T-helper 1 cell treated with Interleukin-12 subunit alpha and Interleukin-12 subunit beta and Interleukin-4 antibody, amounts not matched to agents 30 ng/mL and 1 ng/mL, for 36 hours (primary cell): ENCODE measurements at regions not wholly inside any gene's neighbourhood (a gene's known extent, or its start where the extent isn't known, plus 50 kb on each side); places are given as distances from the start of the nearest gene placed in this dataset.

Experiments
- intact Hi-C: fragments of 100-400 bp; cut with micrococcal nuclease; formaldehyde crosslinking; loops from one replicate; pipeline ENCODE4 v1.15.1; 2024

DNA sequence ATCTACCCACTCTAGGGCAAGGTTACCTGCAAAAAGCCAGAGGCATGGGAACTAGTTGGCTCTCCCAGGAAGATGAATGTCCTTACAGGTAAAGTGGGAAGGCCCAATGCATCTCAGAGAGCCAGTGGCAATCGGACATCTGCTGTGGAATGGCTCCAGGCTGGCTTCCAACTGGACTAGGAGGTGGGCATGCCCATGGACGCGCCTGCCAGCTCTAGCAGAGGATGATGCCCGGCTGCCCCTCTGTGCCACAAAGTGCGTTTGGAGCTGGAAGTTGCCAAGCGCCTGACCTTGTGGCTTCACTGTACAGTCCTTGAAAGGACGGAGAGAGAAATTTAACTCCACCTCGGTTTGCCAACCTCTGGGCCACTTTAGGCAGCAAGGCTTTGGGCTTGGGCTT, 84.4 kb downstream of the NR2F2 start:
- intact Hi-C loops = loop anchor here (5.0 kb wide), 1 partner anchor 73 kb away; no protein-coding TSS in a partner anchor

DNA sequence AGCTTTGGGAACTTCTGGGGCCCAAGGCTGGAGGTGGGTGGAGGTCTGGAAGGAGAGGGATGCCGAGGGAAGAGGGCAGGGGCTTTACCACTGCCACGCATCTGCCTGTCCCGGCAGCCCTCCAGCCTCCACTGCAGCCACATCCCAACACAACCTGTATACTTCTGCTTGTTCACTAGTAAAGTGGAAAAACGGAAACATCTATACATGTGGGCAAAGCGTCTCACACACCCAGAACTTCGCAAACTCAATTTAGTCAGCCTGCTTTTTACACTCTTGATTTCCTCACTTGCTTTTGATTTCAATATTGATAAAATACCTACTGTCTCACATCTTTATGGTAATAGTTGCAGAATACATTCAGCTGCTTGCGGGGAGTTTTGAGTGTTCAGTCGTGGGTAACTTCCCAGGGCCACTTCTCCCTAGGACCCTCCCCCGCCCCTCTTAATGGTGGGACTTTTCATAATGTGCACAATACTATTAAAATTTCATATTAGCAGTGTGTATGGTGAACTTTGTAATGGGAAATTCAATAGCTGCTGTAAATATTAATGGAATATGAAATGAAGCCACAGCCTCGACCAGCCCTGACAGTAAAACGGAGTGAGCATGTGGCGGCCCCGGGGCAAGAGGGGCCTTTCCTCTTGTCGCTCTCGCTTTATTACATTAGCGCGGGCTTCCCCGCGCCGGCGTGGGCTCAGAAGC, 85.2 kb downstream of the NR2F2 start:
- intact Hi-C loops = loop anchor here (5.0 kb wide), 1 partner anchor 73 kb away; no protein-coding TSS in a partner anchor

DNA sequence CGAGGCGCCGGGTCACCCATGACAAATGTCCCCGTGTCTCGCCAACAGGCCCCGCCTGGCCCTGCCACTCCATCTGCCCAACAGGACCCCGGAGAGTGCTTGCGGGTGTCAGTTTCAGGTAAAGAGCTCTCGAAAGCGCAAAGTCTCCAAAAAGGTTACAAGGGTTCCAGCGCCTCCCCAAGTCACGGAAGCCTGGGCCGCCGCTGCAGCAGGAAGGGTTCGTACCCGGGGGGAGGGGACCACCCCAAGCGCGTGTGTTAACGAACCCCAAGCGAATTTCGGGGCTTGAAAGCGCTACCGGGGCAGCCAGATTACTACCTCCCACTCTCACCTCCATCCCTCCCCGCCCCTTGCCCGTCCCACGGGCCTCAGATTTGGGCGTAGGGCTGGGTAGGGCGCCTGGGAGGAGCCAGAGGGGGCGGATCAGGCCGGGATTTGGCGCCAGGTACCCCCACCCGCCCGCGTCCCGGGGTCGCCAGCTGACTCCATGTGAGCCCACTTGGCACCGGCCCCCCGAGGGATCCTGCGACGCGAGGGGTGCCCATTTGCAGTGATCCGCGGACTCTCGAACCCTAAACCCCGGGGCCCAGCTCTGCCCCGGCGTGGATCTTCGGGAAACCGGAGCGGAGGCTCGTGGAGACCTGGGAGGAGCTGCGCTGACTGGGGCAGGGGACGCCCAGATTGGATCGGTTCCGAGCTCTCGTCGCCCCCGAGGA, 85.9 kb downstream of the NR2F2 start:
- intact Hi-C loops = loop anchor here (5.0 kb wide), 1 partner anchor 74 kb away; no protein-coding TSS in a partner anchor

DNA sequence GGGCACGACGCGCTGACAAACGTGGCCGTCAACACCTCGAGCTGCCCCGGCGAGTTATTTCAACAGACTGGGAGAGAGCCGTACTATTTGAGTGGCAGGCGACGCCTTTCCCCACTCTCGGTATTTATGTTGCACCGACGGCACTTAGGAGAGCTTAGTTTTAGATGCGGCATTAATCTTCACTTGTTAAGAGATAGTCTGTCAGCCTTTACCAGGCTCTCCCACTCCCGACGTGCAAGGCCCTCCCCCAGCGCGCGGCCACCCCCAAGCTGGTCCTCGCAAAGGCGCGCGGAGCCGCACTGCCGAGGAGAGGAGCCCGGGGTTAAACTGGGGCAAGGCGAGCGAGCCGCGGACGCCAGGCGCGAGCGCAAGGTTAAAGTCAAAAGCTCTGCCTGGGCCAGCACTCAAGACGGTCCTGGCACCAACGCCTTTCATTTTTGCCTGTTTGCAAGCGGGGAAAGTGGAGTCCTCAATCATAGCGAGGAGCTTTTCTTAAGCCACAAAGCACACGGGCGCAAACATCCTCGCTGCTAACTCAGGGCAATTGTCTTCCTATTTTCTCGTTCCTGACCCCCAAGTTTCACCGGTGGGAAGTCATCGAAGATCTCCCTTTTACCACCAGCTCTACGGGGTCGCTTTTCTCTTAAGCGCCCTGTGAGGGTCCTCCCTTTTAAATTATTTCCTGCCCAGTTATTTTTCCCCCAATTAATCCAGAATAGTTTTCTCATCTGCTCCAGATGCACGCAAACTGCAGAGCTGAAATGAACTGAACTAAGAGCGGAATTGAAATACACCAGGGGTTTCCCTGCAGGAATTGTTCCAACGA, 86.6 kb downstream of the NR2F2 start:
- intact Hi-C loops = loop anchor here (1.0 to 5.0 kb wide), 2 partner anchors 75 to 168 kb away; no protein-coding TSS in a partner anchor

DNA sequence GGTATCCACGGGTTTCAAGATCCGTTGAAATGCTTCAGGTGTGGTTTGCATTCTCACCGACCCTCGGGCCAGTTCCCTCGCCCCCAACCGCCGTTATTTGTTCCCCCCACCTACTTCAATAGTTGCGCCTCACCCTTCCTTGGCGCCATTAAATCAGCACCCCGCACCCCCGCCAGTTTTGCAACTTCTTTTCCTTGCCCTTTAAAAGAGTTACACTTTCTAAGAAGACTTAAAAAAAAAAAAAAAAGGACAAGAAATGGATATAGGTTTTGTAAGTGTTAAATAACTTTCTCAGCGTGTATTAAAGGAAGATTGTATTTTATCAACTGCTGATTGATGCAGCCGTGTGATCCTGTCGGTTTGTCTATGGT, 87.2 kb downstream of the NR2F2 start:
- intact Hi-C loops = loop anchor here (1.0 to 5.0 kb wide), 2 partner anchors 75 to 168 kb away; no protein-coding TSS in a partner anchor

DNA sequence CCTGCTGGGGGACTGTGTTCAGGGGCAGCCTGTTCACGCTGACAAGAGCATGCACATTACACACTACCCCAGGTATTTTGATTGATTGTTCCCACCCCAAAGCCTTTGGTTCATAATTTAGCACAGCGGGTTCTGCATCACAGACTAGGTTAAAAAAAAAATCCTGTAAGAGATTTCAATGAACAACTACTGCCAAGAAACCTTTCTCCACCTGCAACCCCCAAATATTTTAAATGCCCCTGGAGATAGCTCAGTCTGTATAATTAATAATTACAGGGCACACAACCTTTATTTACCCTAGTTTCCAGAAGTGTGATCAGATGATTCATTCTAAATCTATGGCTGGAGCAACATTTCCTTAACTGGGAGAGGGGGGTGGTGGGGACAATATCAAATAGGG, 87.6 kb downstream of the NR2F2 start:
- intact Hi-C loops = loop anchor here (5.0 kb wide), 1 partner anchor 76 kb away; no protein-coding TSS in a partner anchor

DNA sequence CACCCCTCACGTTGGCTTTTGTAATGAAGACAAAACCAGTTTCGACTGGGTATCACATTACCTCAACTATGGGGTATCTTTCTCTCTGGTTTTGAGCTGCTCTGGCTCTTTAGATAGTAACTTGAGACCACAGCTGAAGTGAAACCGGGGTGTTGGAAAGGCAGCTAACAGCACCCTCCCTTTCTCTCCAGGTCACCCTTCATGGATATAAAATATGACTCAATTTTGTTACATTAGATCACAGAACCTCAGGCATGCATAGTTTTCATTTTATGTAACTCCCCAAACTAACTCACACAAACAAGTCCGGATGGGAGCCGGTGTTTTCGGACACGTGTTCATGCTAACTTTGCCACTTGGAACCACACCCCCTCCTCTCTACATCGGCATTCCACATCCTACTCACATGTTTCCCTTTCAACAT, 90.7 kb downstream of the NR2F2 start:
- intact Hi-C loops = no loop called here

DNA sequence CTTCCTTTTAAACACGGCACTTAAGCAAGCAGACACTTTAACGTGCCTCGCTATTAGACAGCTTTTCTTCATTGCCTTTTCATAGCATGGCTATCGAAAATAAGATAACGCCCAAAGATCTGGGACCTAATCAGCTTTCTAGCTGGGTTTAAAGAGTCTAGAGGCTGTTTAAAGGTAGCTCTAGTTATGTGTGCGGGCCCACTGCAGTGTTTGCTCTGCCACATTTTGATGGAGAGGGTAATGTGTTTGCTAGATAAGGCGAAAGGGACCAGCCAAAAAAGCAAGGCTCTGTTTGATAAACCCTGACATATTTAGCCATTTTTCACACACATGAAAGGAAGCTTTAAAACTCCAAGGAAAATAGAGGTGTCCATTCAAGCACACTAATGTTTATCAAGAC, 91.6 kb downstream of the NR2F2 start:
- intact Hi-C loops = no loop called here

DNA sequence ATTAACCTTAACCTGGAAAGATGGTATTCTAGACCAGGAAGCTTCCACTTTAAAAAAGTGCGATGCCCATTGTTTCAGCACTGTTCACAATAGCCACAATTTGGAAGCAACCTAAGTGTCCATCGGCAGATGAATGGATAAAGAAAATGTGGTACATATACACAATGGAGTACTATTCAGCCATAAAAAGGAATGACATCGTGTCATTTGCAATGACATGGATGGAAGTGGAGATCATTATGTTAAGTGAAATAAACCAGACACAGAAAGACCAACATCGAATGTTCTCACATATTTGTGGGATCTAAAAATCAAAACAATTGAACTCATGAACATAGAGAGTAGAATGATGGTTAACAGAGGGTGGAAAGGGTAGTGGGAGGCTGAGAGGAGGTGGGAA, 94.2 kb downstream of the NR2F2 start:
- intact Hi-C loops = no loop called here

DNA sequence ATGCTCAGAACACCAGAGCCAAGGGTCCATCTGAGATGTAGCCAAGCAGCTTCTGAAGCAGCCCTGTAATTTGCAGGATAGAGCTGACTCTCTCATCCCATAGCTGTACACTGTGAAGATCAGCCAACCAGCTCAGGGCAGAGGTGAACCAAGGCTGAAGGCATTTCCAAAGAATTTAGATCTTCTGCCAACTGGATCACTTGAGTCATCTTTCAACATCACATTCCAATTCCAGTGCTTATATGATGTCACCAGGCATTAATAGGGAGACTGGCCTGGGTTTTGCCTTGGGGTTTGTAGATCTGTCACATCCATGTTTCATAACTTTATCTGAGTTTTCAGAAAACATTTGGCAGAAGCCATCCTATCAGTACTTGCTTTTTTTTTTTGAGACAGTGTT, 98.2 kb downstream of the NR2F2 start:
- intact Hi-C loops = no loop called here

DNA sequence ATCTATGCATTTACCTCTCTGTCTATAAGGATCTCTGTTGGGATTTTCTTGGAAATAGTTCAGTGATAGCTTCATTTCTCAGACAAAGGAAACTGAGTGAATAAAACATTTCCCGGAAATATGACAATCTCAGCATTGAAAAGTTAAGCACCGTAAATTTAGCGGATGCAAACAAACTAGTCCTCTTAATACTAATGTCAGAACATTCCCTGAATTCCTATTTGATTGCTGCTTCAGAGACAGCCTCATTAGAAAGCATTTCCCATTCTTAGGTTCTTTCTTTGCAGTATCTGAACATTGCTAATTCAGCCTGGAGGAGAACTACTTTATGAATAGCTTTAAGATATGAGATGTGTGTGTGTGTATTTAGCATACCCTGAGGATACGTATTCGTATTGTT, 101.3 kb downstream of the NR2F2 start:
- intact Hi-C loops = no loop called here

DNA sequence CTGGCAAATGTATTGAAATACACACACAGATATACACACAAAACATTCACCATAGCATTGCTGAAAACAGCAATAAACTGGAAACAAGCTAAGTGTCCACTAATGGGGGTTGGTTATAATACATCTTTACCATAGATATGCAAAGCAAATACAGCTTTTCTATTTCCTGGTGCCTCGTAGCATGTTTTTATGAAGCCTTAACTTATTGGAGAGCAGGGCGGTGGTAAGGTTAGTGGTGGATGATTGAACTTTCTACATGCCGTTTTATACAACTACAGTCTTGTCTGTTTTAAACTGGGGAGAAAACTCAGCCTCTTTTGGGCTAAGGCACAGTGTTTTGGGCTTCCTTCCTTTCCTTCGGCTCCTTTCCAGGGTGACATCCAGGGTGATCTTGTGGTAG, 104.5 kb downstream of the NR2F2 start:
- intact Hi-C loops = no loop called here

DNA sequence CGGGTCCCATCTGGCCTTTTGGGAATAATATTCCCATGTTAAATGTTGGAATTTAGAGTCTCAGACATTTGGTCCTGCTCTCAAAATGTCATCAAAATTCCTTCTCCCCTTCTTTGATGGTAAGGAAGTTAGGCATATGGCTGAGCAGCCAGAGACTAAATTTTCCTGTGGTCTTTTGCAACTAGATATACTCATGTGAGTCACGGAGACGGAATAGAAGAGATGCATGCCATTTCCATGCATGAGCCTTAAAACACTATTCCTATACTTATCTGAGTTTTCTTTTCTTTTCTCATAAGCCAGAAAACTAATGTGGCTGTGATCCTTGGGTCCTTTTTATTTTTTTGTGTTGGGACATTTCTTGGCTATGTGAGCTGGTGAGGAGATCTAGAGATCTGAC, 105.3 kb downstream of the NR2F2 start:
- intact Hi-C loops = no loop called here

DNA sequence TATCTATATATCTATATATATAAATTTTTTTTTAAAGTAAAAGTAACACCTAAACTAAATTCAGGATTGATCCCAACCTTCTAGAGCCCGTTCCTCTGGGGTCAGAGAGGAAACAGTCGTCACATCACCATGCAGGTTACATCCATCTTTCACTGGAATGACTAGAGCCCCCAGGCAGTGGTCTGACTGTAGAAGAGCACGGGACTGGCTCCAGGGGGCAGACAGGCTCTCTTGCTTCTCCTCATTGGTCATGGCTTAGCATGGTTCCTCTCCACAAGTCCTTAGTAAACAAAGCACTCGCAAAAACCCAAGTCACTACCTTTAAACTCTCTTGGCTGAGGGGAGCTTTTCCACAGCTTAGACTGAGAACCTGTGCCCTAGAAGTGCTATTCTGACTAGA, 110.5 kb downstream of the NR2F2 start:
- intact Hi-C loops = no loop called here

DNA sequence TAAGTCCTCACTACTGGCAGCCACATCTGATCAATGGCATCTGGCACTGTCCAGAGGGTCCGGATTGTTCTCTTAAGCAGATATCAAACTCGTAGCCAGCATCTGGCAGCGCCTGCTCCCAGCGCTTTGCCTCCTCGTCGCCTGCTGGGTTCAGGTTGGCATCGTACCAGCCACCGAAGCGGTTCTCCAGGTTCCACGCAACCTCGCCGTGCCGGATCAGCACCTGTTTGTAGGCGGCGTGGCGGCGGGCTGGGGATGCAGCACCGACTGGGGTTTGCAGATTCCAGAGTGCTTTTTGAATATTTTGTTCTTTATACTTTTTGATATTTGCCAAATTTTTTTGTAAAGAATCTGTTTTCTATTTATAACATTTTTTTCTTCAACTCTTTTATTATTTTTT, 111.6 kb downstream of the NR2F2 start:
- intact Hi-C loops = no loop called here

DNA sequence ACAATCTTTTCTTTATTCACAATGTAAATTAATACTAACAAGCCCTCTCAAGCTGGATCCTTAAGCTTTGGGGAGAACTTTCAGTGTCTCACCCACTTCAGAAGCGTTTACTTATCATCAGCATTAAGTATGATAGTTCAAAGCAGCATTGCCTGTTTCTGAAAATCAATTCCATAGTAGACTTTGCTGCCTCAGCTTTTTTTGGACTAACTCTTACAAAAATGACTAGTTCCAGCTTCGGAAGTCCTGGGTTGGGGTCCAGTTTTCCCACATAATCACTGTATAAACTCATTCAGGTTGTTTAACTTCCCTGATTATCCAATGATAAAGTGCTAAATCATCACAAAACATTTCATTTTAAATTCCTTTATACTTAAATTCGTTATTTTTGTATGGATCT, 114.4 kb downstream of the NR2F2 start:
- intact Hi-C loops = no loop called here

DNA sequence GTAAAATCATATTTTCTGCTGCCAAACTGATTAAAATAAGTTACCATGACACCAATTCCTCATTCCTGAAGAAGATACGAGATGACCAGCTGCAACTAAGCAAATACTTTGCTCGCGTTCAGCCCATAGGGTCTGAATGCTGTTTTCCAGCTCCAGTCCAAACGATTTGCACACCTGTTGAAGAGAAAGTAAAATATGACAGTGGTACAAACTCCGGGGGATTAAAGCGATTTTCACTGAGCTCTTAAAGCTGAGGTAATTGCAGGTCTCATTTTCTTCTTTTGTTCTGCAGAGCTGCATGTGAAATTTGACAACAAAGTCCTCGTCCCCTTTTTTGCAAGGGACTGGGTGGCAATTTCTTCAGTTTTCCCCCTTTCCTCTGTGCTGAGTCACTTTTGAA, 118.4 kb downstream of the NR2F2 start:
- intact Hi-C loops = no loop called here

DNA sequence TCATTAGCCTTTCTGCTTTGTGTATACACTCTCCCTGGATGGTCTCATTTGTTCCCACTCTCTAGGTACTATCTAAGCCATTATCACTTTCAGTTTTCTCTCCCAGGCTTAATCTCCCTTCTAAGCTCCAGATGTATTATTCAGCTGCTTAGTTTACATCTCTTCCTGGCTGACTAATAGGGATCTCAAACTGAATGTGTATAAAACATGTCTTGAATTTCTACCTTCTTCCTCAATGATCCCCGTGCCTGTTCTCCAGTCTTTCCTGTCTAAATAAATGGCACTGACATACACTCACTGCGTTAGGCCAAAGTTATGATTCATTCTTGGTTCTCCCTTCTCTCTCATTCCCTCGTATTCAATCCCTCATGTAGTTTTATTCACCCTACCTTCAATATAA, 127.3 kb downstream of the NR2F2 start:
- intact Hi-C loops = no loop called here

DNA sequence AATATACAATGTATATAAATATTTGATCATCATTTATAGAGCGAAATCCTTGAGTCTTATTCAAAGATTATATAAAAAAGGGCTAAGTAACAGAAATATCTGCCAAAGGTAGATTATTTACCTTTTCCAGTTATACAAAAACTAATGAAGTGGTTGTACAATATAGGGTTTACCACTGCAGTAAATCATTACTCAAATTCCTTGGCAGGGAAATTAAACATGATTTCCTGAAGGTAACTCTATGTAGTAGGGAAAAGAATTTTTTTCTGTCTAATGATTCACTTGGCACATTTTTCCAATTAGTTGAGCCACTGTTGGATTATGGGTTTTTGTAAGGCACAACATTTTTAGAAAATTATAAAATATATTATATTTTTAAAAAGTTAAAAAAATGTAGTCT, 129.6 kb downstream of the NR2F2 start:
- intact Hi-C loops = no loop called here

DNA sequence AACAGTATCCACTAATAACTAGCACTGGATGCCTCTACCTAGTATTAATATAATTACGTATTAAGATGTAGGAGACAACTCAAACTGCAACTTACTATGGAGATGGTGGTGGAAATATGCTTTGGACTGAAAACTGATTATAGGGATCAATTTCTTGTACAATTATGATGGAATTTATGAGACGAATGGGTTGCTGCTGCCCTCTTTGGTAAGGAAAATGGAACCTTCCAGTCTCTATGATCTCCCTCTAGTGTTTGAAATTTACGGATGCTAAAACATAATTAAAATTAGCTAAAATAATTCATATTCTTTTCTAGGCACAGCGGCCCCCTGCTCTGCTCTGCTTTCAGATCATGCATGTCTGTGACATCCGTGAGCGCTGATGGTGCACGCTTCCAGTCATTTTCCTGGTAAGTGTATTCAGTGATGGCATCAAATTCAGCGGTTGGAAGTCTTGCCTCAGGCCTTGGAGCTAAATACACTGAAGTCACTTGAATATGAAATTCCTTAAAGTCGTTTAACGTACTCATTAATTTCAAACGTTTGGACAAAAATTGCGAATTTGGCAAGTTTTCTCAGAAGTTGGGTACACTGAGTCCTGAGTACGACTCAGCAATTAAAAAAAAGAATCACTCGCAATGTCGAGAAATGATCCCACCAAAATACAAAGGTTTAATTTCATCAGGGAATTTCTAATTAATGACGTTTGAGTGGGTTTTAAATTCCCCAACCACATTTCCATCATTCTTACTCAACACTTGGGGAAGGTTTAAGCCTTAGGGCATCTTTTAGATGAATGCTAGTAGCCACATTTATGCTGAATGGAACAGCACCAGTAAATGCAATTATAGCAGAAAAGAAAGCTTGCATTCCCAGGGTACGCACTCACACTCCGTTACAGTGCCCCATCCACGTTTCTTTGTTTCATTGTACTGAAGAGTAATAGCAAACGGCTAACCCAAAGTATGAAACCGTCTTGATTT, 132.6 kb downstream of the NR2F2 start:
- intact Hi-C loops = no loop called here
